DND-41 (cell line): ENCODE measurements at regions not wholly inside any gene's neighbourhood (a gene's known extent, or its start where the extent isn't known, plus 50 kb on each side); places are given as distances from the start of the nearest gene placed in this dataset.

Source experiments
- ATAC-seq: fragments of 200-7000 bp; cut with Tn5 transposase; 3 replicates; pipeline ENCODE4 v1.9.1; 2021; ENCODE audit warnings: low read depth; ENCODE audit not compliant: insufficient read depth
- DNase-seq: peaks from one replicate; pipeline ENCODE4 v3.0.0-alpha.2; 2020
- H2AFZ ChIP-seq: 2 replicates; pipeline ENCODE4 v1.6.0; 2012; ENCODE audit warnings: low read depth, low read length
- H3K27ac ChIP-seq: 2 replicates; pipeline ENCODE4 v1.5.1; 2012; ENCODE audit warnings: low read length, inconsistent platforms
- H3K27me3 ChIP-seq: fragments of 200-600 bp; sonication (generic); 2 replicates; pipeline ENCODE4 v1.6.0; 2012; ENCODE audit warnings: low read length, mild to moderate bottlenecking, inconsistent platforms; ENCODE audit not compliant: insufficient read depth, poor library complexity
- H3K36me3 ChIP-seq: 2 replicates; pipeline ENCODE4 v1.5.1; 2012; ENCODE audit warnings: low read length, inconsistent platforms; ENCODE audit not compliant: insufficient read depth
- H3K4me1 ChIP-seq: 2 replicates; pipeline ENCODE4 v1.5.1; 2012; ENCODE audit warnings: mild to moderate bottlenecking, low read length; ENCODE audit not compliant: insufficient read depth
- H3K4me2 ChIP-seq: 2 replicates; pipeline ENCODE4 v1.6.0; 2012; ENCODE audit warnings: mild to moderate bottlenecking, moderate library complexity, low read length, inconsistent platforms; ENCODE audit not compliant: insufficient read depth
- H3K4me3 ChIP-seq, 2 experiments: fragments of 200-600 bp in 1 of 2; shearing (Covaris generic) in 1 of 2; 2 replicates each; pipeline ENCODE4 v1.5.1; 2012 to 2016; ENCODE audit warnings: inconsistent platforms in 2 of 2, low read length in 2 of 2, mild to moderate bottlenecking in 2 of 2, low read depth in 1 of 2, moderate library complexity in 1 of 2
- H3K79me2 ChIP-seq: 2 replicates; pipeline ENCODE4 v1.6.0; 2012; ENCODE audit warnings: low read length, inconsistent platforms; ENCODE audit not compliant: insufficient read depth
- H3K9ac ChIP-seq: 2 replicates; pipeline ENCODE4 v1.6.0; 2012; ENCODE audit warnings: low read depth, mild to moderate bottlenecking, inconsistent platforms, low read length, moderate library complexity
- H3K9me3 ChIP-seq: 2 replicates; pipeline ENCODE4 v1.5.1; 2012; ENCODE audit warnings: low read length, moderate library complexity, mild to moderate bottlenecking, inconsistent platforms; ENCODE audit not compliant: insufficient read depth, severe bottlenecking
- H4K20me1 ChIP-seq: 2 replicates; pipeline ENCODE4 v1.6.0; 2012; ENCODE audit warnings: low read length; ENCODE audit not compliant: insufficient read depth
- EZH2 ChIP-seq: IDR thresholded peaks from 3 replicates; pipeline ENCODE4 v1.6.1; 2012; ENCODE audit warnings: borderline replicate concordance, low read depth, mild to moderate bottlenecking, moderate library complexity, low read length, inconsistent platforms; ENCODE audit not compliant: severe bottlenecking
- TF ChIP-seq, protein P1 (sequence below): IDR thresholded peaks from 2 replicates; pipeline ENCODE4 v1.5.1; 2012; ENCODE audit warnings: borderline replicate concordance, low read length, moderate library complexity, mild to moderate bottlenecking; ENCODE audit not compliant: poor library complexity, severe bottlenecking; ENCODE audit errors: extremely low read depth

DNA sequence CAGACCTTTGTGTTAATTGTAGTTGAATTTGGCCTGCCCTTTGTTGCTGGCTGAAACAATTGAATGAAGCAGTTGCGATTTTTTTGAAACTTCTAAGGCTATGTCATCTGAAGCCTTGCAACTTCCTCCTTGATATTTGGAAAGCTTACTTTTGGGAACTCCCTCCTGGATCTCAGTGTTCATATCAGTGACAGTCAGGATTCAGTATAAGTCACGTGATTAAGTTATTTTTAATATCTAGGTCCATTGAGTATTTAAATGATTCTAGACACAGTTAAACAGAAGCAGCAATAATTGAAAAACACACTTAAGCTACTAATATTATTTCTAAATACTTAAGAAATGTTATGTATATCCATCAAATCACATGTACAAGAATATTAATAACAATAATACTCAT lies 951.3 kb downstream of the GRIK2 start:
- Histone ChIP-seq H2AFZ (no peak overlapping the region), H3K9ac (no peak overlapping the region), H3K4me3 (no peak overlapping the region), H3K4me2 (no peak overlapping the region), H3K27me3 (no peaks in the 10 kb centered on the region), H3K79me2 (no peaks in the 10 kb centered on the region), H3K4me1 (no peaks in the 10 kb centered on the region), H4K20me1 (no peaks in the 10 kb centered on the region), H3K9me3 (no peaks in the 10 kb centered on the region), H3K36me3 (no peaks in the 10 kb centered on the region), H3K27ac (no peak overlapping the region)
- DNase-seq (no peak), ATAC-seq (no peak)
- TF ChIP-seq, protein P1, sequence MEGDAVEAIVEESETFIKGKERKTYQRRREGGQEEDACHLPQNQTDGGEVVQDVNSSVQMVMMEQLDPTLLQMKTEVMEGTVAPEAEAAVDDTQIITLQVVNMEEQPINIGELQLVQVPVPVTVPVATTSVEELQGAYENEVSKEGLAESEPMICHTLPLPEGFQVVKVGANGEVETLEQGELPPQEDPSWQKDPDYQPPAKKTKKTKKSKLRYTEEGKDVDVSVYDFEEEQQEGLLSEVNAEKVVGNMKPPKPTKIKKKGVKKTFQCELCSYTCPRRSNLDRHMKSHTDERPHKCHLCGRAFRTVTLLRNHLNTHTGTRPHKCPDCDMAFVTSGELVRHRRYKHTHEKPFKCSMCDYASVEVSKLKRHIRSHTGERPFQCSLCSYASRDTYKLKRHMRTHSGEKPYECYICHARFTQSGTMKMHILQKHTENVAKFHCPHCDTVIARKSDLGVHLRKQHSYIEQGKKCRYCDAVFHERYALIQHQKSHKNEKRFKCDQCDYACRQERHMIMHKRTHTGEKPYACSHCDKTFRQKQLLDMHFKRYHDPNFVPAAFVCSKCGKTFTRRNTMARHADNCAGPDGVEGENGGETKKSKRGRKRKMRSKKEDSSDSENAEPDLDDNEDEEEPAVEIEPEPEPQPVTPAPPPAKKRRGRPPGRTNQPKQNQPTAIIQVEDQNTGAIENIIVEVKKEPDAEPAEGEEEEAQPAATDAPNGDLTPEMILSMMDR = no peak
- TF ChIP-seq EZH2 = no peak

DNA sequence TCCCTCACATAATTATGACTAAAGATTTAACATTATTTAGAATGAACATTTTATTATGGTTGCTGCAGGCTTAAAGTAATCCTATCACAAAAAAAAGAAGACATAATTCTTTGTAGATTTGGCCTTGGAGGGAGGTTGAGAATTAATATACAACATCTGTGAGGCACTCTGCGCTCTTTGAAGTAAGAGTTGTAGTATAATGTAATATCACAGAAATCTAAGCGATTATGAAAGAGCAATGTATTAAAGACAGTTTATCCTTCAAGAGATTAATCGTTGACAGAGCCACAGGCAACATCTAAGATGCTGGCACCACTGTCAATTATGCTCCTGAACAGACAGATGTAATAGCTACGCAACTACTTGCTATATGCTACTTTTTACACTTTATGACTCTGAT lies 946.8 kb downstream of the GRIK2 start:
- Histone ChIP-seq H3K9ac (no peak overlapping the region), H3K79me2 (no peaks in the 10 kb centered on the region), H3K4me3 (no peak overlapping the region), H3K4me2 (no peak overlapping the region), H3K4me1 (no peaks in the 10 kb centered on the region), H4K20me1 (no peaks in the 10 kb centered on the region), H2AFZ (no peak overlapping the region), H3K36me3 (no peaks in the 10 kb centered on the region), H3K27me3 (no peaks in the 10 kb centered on the region), H3K27ac (no peak overlapping the region), H3K9me3 (no peaks in the 10 kb centered on the region)
- TF ChIP-seq EZH2 = no peak
- TF ChIP-seq, protein P1 = no peak
- ATAC-seq (no peak), DNase-seq (no peak)

DNA sequence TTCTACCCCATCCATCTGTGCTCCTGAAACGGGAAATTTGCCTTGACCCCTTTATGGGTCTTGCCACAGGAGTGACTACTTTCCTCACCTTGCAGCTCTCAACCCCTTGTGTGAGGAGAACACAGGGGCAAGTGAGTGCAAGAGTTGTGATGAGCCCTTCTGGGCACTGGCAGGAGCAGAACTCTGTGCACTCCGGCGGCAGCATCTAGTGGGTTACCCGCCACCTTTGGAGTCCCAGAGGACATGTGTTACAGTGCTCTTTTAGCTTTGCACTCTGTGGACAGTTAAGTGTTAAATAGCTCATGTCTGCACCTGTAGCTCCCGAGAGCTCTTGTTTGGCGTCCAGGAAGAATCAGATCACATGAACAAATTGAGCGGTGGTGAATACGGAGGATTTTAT lies 940.2 kb downstream of the GRIK2 start:
- no peaks in the 10 kb centered on the region for H3K27me3 ChIP-seq
- no peak overlapping the region for H3K9ac ChIP-seq
- no peak overlapping the region for H3K4me2 ChIP-seq
- TF ChIP-seq, protein P1 = no peak
- TF ChIP-seq EZH2 = no peak
- H4K20me1 ChIP-seq = no peaks in the 10 kb centered on the region
- no peak overlapping the region for H3K27ac ChIP-seq
- no peak for DNase-seq
- no peak overlapping the region for H3K4me3 ChIP-seq
- H3K9me3 ChIP-seq = no peaks in the 10 kb centered on the region
- no peaks in the 10 kb centered on the region for H3K36me3 ChIP-seq
- H3K79me2 ChIP-seq = no peaks in the 10 kb centered on the region
- no peak for ATAC-seq
- no peaks in the 10 kb centered on the region for H3K4me1 ChIP-seq
- no peak overlapping the region for H2AFZ ChIP-seq

DNA sequence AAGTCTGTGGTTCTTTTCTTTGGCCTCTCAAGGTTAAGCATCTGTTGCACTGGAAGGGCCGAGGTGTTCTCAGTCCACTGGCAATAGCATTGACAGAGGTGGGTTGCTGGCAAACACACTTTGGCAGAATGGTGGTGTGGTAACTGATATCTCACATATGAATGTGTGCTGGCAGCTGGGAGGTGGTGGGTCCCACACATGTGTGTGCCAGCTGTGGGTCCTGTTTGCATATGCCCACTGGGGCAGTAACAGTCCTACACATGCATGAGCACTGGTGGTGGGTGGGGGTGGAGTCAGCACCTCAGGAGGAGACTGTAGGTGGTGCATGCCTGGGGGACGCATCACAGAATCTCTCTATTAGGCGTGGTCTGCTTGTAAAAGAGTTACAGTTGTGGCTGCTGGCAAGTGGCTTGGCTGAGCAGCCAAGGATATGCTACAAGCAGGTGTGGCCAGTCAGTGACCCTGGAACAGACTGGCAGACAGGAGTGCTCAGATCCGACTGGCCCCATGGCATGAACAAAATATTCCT lies 934.3 kb downstream of the GRIK2 start:
- H3K36me3 ChIP-seq = no peaks in the 10 kb centered on the region
- ATAC-seq (no peak), DNase-seq (no peak)
- H3K9ac ChIP-seq = no peak overlapping the region
- H4K20me1 ChIP-seq = no peaks in the 10 kb centered on the region
- H2AFZ ChIP-seq = no peak overlapping the region
- H3K27me3 ChIP-seq = no peaks in the 10 kb centered on the region
- no peaks in the 10 kb centered on the region for H3K79me2 ChIP-seq
- no peaks in the 10 kb centered on the region for H3K9me3 ChIP-seq
- no peak overlapping the region for H3K4me3 ChIP-seq
- H3K4me1 ChIP-seq = no peaks in the 10 kb centered on the region
- TF ChIP-seq, protein P1 = no peak
- TF ChIP-seq EZH2 = no peak
- no peak overlapping the region for H3K4me2 ChIP-seq
- no peak overlapping the region for H3K27ac ChIP-seq
